Transverse colon (tissue), 4 donors: ENCODE measurements at regions not wholly inside any gene's neighbourhood (a gene's known extent, or its start where the extent isn't known, plus 50 kb on each side); places are given as distances from the start of the nearest gene placed in this dataset.

Experiments used
- DNase-seq: peaks from one replicate; pipeline ENCODE4 v3.0.0-alpha.2; 2019
- H3K27ac ChIP-seq, 4 donors: fragments of 200-600 bp; sonication (generic); 2 replicates each; pipeline ENCODE4 v1.5.1; 2016 to 2018; ENCODE audit warnings: inconsistent platforms in 4 of 4
- H3K27me3 ChIP-seq: fragments of 200-600 bp; sonication (generic); 2 replicates; pipeline ENCODE4 v1.5.1; 2017; ENCODE audit warnings: inconsistent platforms
- H3K36me3 ChIP-seq, 4 donors: fragments of 200-600 bp; sonication (generic); 2 replicates each; pipeline ENCODE4 v1.5.1; 2017 to 2019; ENCODE audit warnings: inconsistent platforms in 4 of 4
- H3K4me1 ChIP-seq, 4 donors: fragments of 200-600 bp; sonication (generic); 2 replicates each; pipeline ENCODE4 v1.5.1; 2017 to 2020; ENCODE audit warnings: inconsistent platforms in 4 of 4
- H3K4me3 ChIP-seq, 4 donors: fragments of 200-600 bp; sonication (generic); 1 replicate in 1 of 4; 2 replicates in 3 of 4; pipeline versions ENCODE4 v1.5.1 to v1.6.1; 2017 to 2019; ENCODE audit warnings: inconsistent platforms in 4 of 4
- H3K9me3 ChIP-seq, 2 donors: fragments of 200-600 bp; sonication (generic); 2 replicates each; pipeline ENCODE4 v1.5.1; 2017 to 2019; ENCODE audit warnings: inconsistent platforms in 2 of 2
- CTCF ChIP-seq, 5 experiments: fragments of 200-600 bp in 3 of 5; fragments of 450-650 bp in 2 of 5; sonication (generic) in 3 of 5; IDR thresholded peaks; 1 replicate in 2 of 5; 2 replicates in 3 of 5; pipeline ENCODE4 v1.5.1; 2016 to 2017; ENCODE audit warnings: antibody characterized with exemption in 5 of 5, inconsistent platforms in 3 of 5, mild to moderate bottlenecking in 2 of 5, moderate library complexity in 1 of 5
- EP300 ChIP-seq: sonication (generic); formaldehyde crosslinking; IDR thresholded peaks from one replicate; pipeline ENCODE4 v1.6.1; 2017; ENCODE audit warnings: antibody characterized with exemption, low read depth
- POLR2A ChIP-seq: fragments of 450-650 bp; IDR thresholded peaks from one replicate; pipeline ENCODE4 v1.6.1; 2016; ENCODE audit warnings: antibody characterized with exemption, mild to moderate bottlenecking, moderate library complexity
- POLR2AphosphoS5 ChIP-seq, 3 donors: sonication (generic); formaldehyde crosslinking; IDR thresholded peaks; one replicate each; pipeline ENCODE4 v1.6.1; 2016; ENCODE audit warnings: antibody characterized with exemption in 3 of 3
- WGBS, 2 donors: methylation state at CpG; one replicate each; pipeline ENCODE4 v1.1.5; 2018; ENCODE audit warnings: low coverage in 1 of 2; 5-methylcytosine and 5-hydroxymethylcytosine counted together
- in situ Hi-C, 4 donors: fragments of 200-750 bp; cut with MboI; loops; one replicate each; pipeline versions ENCODE4 v1.15.0 to v1.15.1; 2017; ENCODE audit warnings: low sequenced_read_pairs in 3 of 4, low pct_ligation_motif_present in 1 of 4, low pct_unique_long_range_greater_than_20kb in 1 of 4
- intact Hi-C: fragments of 100-400 bp; cut with DNase I; formaldehyde crosslinking; loops from one replicate; pipeline ENCODE4 v1.15.1; 2023; ENCODE audit warnings: low total_unique reads

DNA sequence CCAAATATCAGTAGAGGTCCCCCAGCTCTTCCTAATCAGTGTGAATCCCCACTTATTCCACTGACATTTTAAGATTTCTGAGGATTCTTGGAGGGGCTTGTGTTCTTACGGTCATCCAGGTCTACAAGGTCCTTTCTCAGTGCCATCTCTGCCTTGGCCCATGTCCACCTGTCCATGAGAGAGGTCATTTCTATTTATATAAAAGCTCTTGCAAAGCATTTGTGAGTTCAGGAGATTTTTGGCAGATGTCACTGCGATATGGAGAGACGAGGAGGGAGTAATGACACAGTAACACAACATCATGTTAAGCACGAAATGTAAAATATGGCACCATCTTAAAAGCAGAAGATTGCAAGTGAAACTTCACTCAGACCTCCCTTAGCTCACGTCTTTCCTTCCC is 144.6 kb upstream of the NFIA start:
- Histone ChIP-seq H3K36me3 (no peaks in the 10 kb centered on the region), H3K27ac (no peak overlapping the region), H3K27me3 (no peaks in the 10 kb centered on the region), H3K4me1 (no peaks in the 10 kb centered on the region), H3K9me3 (no peaks in the 10 kb centered on the region), H3K4me3 (no peak overlapping the region)
- DNase-seq = no peak
- intact Hi-C loops = no loop called here
- in situ Hi-C loops = no loop called here
- 82 to 90% methylated on average over 2 to 5 of the region's 5 CpGs for WGBS, 2 donors
- TF ChIP-seq CTCF (IDR thresholded peaks at IDR 0.05) (no peak), POLR2AphosphoS5 (IDR thresholded peaks at IDR 0.05) (no peak), EP300 (no peak), POLR2A (no peak)

GRCh38 chr1:60936591-60937342 is 145.6 kb upstream of the NFIA start:
- 77 to 86% methylated on average over 4 of the region's 4 CpGs for WGBS, 2 donors
- in situ Hi-C loops = no loop called here
- no peak overlapping the region for H3K27ac ChIP-seq
- TF ChIP-seq POLR2A (no peak), CTCF (IDR thresholded peaks at IDR 0.05) (no peak), POLR2AphosphoS5 (IDR thresholded peaks at IDR 0.05) (no peak), EP300 (no peak)
- H3K4me1 ChIP-seq = no peaks in the 10 kb centered on the region
- no peak for DNase-seq
- H3K4me3 ChIP-seq = no peak overlapping the region
- intact Hi-C loops = no loop called here
- no peaks in the 10 kb centered on the region for H3K9me3 ChIP-seq
- H3K27me3 ChIP-seq = no peaks in the 10 kb centered on the region
- no peaks in the 10 kb centered on the region for H3K36me3 ChIP-seq

- intact Hi-C loops (no loop called here), in situ Hi-C loops (no loop called here)
- whole genome bisulfite sequencing, 2 donors = 7 to 19% methylated on average over 3 of the region's 3 CpGs
- no peaks in the 10 kb centered on the region for H3K27me3 ChIP-seq
- no peak overlapping the region for H3K4me3 ChIP-seq
- H3K27ac ChIP-seq = no peak overlapping the region
- H3K36me3 ChIP-seq = no peaks in the 10 kb centered on the region
- no peaks in the 10 kb centered on the region for H3K9me3 ChIP-seq
- DNase-seq = no peak
- TF ChIP-seq POLR2A (no peak), EP300 (no peak), CTCF (IDR thresholded peaks at IDR 0.05) (no peak), POLR2AphosphoS5 (IDR thresholded peaks at IDR 0.05) (no peak)
- no peaks in the 10 kb centered on the region for H3K4me1 ChIP-seq
Measured at GRCh38 chr1:60936163-60936562, 146.2 kb upstream of the NFIA start.

GRCh38 chr1:60935599-60936110 is 146.7 kb upstream of the NFIA start:
- no peaks in the 10 kb centered on the region for H3K4me1 ChIP-seq
- DNase-seq = no peak
- WGBS, 2 donors = 38 to 54% methylated on average over 1 of the region's 1 CpG
- no peak overlapping the region for H3K27ac ChIP-seq
- no peak overlapping the region for H3K4me3 ChIP-seq
- no peaks in the 10 kb centered on the region for H3K9me3 ChIP-seq
- in situ Hi-C loops = no loop called here
- intact Hi-C loops = no loop called here
- TF ChIP-seq CTCF (IDR thresholded peaks at IDR 0.05) = no peak
- TF ChIP-seq EP300 = no peak
- no peak for TF ChIP-seq POLR2A
- TF ChIP-seq POLR2AphosphoS5 (IDR thresholded peaks at IDR 0.05) = no peak
- H3K27me3 ChIP-seq = no peaks in the 10 kb centered on the region
- H3K36me3 ChIP-seq = no peaks in the 10 kb centered on the region
